Effector CD4-positive, alpha-beta T cell (primary cell): ENCODE measurements at regions not wholly inside any gene's neighbourhood (a gene's known extent, or its start where the extent isn't known, plus 50 kb on each side); places are given as distances from the start of the nearest gene placed in this dataset.

Source experiments
- DNase-seq: peaks from one replicate; pipeline ENCODE4 v3.0.0-alpha.2; 2020

DNA sequence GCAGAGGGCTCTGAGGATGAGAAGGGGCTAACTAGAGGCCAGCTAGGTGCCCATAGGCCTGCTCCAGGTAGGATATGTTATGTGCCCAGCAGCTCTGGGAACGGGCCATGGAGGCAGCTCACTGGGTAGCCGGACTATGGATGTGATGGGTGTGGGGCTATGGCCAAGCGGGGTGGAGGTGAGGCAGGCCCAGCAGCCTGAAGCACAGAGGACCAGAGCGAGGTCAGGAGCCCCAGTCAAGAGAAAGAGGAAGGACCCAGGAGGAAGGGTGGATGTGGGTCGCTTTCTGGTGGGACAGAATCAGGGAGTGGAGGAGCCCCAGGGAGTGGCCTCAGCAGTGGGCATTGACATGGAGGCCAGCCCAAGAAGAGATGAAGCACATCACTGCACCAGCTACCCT, 117.9 kb upstream of the MLN start:
- no peak for DNase-seq

DNA sequence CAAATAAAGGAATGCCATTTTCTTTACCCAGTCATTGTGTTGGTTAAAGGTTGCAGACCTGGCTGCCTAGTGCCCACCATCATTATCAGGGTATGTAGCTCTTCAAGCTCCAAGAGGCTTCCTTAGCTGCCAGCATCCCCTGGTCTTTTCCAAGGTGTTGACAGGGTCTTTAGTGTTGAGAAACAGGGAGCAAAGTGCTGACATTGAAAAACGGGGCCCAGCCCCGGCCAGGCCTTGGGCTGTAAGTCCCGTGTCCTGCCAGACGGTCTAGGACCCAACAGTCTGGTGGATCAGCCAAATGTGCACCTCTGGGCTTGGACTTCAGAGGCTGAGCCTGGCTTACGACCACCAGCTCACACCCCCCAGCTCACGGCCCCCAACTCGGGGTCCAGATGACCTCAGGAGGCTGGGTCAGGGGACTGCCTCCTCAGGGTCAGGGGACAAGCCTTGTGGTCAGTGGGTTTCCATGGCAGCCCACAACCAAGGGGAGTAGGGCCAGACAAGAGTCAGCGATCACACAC, 114.4 kb upstream of the MLN start:
- no peak for DNase-seq

DNA sequence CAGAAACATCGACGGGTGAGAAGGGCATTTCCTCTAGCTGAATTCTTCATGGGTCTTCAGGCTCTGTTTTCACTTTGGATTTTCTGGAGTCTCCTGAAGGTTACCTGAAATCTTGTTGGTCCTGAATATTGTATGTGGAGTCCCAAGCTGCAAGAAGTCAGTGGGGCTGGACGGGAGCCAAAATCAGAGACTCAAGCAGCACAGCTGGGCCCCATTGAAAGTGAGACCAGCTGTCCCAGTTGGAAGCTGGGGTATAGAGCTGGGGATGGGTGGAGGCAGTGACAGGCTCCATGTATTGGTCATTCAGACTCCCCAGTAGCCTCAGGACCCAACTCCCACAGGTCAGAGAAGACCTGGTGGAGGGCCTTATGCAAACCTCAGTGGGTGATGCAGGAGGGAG, 111.3 kb upstream of the MLN start:
- DNase-seq: no peak

DNA sequence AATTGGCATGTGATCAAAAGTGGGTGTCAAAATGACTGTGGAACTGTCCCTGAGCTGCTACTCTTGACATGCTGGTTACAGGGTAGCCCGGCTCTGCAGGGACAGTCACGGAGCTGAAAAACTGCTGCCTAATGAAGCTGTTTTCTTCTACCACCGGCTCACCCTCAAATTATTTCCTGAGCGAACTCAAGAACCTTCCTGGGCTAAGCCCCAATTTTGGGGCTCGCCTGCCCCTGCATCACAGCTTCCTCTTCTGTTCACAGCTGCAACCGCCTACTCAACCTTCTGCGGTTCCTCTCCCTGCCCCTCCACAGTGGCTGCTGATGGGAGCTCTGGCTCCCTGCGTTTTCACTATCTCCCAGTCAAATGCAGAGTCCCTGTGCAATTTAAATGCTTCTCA, 110.8 kb upstream of the MLN start:
- peak; percentile 26 for DNase-seq

DNA sequence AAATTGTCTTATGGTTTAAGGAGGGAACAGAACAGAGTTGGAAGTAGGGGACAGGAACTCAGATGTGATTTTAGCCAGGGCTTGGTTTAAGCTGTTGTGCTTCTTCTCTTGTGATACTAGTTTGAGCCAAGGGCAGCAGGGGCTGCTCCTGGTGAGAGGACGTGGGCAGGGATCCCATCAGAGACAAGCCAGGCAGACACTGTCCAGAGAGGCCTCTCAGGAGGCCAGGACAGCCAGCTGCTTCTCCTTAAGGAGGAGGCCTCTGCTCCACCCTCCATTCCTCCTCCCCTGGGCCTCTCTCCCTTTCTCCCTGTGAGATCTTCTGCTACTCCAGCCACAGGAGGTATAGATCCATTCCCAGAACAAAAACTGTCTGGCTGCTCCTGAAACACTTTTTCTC, 108.4 kb upstream of the MLN start:
- no peak for DNase-seq

DNA sequence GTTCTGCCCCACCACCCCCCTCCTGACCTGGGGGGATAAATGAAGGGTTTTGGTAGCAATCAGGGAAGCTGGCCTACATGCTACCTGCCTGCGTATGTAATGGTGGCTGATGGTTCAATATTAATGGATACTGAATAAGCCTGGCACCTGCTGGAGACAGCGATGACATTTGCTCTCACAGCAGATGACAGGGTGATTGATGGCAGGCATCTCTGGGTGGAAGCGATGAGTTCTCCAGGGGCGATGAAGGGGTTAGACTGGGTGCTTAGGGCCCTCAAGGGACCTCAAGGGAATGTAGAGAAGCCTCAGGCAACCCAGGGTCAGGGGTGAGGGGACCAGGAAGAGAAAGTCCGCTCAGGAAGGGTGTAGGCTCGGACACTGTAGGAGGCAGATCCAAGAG, 107.7 kb upstream of the MLN start:
- DNase-seq: no peak

DNA sequence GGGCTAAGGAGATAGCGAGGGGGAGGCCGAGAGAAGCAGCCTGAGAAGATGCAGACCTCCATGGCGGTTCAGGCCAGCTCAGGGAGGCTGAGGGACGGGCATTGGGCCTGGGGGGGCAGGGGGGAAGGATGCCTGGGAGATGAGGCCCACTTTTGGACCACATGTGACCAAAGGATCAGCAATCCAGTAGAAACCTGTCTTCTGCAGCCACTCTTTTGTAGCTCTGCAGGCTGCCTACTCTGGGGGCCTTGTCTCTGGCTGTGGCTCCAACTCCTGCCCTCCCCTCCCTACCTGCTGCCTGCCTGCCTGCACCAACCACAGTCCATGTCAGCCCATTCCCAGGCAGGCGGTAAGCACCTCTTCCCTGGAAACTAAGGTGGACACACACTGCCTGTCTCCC, 106.8 kb upstream of the MLN start:
- DNase-seq: no peak

DNA sequence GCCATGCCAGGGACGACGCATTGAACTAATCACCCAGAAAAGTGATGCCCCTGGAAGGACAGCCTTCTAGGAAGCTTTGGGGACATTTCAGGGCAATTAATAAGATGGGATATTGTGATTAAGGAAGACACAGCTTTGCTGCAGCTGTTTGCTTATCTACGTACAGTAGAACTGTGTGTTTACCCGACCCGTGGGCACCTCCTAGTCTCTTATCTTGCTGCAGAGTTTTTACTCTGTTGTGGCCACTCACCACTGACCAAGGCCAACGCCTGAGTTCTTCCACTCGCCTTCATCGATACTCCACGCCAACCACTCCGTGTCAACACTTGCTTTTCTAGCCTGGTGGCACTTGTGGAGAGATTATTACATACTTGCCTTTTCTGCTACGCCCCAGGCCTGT, 105.9 kb upstream of the MLN start:
- no peak for DNase-seq

DNA sequence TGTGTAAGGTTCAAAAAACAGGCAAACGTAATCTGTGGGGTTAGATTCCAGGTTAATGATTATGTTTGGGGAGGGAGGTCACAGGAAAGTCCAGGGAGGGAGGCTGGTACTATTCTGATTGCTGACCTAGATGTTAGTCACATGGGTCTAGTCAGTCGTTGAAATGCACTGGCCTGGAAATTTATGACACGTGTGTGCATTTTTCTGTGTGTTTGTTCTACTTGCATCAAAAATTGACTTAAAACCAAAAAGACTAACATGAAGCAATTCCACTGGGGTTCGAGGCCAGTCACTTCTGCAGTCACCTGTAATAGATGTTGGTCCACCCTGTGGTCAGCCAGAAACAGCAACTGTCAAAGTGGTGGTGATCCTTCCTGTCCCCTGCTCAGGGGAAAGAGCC, 104.2 kb upstream of the MLN start:
- DNase-seq: no peak

DNA sequence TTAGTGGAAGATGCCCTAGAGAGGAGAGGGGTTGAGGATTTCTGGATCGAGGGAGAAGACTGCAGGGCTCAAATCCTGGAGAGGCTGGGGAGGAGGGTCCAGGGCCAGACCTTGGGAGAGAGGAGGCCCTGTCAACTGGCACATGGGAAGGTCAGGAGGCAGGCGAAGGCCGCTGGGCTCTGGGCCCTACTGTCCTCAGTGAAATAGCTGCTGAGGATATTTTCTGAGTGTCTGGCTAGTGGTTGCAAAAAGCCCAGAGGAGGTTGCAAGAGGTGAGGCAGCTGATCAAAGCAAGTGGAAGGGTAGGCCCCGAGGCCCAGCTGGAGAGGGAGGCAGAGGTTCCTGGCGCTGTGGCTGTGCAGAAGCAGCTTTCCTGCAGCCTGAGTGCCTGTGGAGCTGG, 103.4 kb upstream of the MLN start:
- DNase-seq: no peak

DNA sequence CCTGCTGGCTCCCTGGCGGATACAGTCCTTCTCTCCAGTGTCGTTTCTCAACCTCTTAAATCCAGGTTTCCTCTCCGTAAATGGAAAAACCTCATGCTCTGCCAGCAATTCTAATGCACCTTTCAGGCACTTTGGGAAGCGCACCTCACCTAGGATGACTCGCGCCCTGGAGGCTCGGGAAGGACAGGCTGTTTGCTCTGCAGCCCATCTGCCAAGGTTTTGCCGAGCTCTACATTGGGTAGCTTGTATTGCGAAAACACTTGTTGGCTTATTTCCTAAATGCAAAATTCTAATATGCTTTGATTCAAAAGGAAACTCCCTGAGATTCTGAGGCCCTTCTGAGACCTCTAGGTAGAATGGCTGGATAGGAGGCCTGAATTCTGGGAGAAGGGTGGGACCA, 102.6 kb upstream of the MLN start:
- no peak for DNase-seq

DNA sequence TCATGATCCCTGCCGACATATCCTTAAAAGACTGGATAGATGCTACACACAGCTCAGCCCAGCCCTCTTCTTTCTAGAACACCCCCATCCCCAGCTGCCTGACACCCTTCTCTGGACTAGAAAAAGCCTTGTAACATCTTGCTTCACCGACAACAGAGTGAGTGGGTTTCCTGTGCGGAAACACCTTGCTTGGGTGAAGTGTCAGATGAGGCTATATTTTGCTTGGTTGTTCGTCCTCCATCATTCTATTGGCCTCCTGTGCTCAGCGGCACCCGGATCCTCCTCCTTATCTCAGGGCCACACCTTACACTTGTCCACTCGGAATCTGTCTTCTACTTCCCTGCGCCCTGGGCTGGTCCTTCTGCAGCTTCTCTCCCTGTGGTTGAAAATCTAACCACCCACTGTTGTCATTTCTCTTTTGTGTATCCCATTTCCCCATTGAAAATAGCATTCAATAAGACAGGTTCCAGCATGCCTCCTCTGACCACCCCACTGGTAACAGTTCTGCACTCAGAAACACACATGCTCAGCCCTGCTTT, 101.3 kb upstream of the MLN start:
- DNase-seq: peak; percentile 39

DNA sequence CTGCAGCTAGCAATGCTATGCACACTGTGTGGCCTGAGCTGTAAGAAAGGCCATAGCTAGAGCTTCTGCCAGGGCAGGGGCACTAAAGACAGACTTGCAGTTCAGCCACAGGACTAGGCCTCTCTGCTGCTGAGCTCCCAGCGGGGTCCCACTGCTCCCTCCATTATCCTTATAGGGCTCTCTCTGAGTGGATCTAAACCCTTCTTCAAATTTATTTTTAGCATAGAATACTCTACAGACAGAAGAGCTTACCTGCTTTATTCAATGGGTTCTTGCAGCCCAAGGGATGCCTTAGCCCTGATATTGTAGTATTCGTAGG, 100.9 kb upstream of the MLN start:
- no peak for DNase-seq

DNA sequence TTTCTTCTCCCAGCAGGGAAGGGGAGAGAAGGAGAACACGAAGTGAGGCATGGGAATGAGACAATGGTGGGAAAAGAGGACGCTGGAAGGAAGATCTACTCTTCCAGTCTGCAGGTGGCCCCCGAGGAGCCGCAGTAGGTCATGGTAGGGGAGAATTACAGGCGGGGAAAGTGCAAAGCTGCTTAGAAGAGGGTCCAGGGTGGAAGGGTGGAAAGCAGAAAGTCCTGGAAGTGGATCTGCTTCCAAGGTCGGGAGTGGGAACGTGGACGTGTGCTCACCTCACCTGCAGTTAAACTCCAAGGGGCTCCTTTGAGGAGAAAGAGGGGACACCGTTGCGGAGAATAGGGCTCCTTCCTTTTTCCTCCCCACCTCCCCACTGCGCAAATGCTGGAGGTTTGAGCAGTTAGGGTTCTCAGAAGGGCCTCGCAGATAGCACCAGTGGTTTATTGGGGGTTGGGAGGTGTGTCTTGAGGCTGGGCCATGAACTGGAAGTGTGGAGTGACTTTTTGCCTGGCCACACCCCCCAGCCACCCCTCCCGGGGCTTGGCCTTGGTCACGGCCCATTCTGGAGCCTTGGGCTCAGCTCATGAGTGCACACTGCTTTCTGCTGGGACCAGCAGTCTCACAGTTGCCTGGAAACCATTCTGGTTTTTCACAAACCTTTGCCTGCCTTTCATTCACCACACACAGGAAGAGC, 100.4 kb upstream of the MLN start:
- peak; percentile 44 for DNase-seq

DNA sequence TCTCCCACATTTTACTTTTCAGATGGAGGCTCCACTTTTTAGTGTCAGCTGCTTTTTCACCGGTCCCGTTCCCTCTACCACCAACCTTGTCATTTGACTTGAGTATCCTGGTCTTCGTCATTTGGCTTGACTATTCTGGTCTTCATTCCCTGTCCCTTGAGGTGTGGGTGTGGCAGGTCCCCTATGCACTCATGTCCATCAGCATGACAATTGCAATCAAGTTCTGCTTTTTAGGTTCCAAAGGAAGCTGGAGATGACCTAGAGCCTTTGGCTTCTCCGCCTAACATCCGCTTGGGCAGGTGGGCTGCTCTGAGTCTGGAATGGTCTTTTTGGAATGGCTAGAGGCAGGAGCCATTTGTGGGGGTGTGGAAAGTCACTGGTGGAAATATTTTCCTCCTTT, 99.8 kb upstream of the MLN start:
- no peak for DNase-seq

DNA sequence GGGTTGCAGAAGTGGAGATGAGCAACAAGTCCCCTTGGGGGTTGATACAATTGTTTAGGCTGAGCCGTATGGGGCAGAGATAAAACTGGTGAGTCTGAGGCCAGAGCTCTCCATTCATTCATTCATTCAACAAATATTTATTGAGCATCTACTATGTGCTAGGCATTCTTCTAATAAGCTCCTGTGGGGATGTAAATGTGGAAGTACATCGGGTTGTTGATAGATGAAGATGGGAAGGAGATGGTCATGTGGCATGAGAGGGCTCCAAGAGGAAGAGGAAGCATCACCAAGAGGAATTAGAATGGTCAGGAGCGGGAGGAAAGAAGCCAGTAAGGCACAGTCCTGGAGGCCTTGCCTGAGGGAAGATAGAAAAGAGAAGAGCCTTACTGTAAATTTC, 98.7 kb upstream of the MLN start:
- no peak for DNase-seq

DNA sequence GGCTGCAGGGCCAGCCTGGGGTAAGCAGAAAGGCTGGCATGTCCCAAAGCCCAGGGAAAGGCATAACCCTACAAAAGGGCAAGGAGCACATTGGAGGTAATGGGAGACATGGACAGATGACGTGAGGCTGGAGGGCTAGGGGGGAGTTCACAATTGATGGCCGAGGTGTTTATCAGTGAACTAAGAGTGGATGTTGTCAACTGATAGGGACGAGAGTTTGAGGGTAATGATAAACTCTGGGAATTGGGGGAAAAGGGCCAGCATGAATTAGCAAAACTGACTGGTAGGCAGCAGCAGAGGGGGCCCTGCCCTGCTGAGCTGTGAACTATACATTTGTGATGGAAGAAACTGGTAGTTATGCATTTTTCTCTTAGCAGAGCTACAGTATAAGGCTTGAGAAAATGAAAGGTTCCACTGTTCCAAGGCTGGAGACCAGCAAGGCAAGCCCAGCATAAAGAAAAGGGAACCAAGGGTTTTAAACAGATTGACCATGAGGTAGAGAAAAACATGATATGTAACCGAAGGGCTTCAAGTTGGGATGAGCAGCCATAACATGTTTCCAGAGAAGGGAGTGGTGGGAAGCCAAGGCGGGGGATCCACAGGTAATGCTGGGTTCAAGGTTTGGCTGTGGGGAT, 98.1 kb upstream of the MLN start:
- no peak for DNase-seq

DNA sequence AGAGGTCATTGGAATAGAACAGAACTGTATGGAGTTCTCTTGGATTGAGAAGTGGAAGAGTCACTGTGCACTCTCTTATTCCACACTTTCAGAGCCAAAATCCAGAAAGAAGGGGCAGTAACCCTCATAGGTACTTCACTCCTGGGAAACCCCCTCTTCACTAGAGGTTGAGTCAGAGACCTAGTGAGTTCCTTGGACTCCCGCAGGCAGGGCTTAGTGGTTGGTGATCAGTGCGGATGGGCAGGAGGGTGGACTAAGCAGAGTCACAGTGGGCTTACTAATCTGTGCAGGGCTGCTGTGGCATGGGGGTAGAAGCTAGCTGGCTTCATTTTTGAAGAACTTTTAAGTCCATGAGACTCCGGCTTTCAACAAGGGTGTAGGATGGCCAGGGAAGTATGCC, 95.0 kb upstream of the MLN start:
- DNase-seq: no peak

DNA sequence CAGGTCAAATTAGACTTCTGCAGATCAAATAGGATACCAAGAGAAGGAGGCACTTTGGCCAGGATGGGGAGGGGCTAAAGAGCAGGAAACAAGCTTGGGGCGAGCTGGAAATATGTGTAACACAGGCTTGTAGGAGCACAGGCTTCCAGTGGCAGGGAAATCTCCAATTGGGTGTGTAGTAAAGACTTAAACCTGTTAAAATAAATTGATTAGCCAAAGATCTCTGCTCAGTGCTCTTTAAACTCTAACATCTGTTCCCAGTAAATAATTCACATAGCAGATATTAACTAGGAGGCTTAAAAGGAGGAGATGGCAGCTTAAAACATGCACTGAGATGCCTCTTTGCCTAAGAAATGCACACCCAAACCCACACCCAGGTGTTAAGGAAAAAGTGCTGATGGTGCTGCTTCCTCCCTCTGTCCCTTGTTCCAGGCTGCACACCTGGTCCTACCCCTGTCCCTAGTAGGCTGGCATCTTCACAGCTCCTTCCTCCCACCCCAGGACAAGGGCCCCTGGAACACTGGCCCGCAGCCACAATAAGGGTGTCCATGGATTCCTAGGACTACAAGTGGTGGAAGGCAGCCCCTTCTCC, 93.5 kb upstream of the MLN start:
- DNase-seq: no peak

DNA sequence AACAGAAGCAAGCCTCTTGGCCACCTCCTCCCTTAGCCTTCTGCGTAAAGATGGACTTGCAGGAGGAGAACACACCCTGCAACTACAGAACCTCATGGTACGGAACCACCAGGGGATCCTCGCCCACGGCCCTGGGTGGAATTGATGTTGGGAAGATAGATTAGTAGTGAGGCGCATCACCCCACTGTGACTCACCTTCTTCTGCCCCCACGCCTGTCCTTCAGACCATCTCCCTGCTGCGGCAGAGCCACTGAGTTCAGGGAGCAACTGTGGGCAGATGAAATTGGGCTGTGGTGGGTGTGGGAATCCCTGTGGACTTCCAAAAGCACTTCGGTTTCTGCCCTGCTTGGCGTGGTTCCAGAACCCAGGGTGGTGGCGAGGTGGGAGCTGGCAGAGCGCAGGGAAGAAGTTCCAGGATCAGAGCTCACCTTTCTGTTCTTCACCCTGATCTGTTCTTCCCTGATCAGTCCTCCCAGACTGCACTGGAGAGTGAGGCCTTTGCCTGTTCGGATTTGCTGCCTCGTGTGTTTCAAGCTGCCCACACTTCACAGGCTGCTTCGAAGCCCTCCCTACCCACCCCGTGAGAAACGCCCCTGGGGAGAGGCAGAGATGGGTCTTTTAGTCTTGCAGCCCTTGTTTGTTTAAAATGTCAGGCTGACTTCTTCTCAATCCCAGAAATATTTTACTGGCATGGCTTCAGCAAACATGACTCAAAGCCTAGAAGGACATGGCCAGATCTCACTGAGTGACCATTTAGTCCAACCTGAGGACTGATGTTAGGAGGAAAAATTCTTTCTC, 92.8 kb upstream of the MLN start:
- DNase-seq: no peak

DNA sequence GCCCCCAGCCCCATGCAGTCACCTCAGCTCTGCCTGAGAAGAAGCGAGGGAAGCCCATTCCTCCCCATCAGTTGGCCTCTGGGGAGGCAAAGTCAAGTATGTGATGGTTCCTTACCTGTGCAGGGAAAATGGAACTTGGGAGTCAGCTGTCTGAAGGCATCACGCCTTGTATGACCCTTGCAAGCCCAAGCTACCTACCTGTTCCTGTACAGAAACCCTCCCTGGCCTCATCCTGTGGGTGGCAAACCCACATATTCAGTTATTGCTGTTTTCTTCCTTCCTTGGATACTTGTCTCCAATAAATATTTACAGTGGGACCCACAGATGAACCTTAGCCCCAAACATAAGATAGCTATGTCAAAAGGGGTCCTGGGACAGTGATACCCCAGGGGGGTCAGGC, 92.2 kb upstream of the MLN start:
- no peak for DNase-seq

DNA sequence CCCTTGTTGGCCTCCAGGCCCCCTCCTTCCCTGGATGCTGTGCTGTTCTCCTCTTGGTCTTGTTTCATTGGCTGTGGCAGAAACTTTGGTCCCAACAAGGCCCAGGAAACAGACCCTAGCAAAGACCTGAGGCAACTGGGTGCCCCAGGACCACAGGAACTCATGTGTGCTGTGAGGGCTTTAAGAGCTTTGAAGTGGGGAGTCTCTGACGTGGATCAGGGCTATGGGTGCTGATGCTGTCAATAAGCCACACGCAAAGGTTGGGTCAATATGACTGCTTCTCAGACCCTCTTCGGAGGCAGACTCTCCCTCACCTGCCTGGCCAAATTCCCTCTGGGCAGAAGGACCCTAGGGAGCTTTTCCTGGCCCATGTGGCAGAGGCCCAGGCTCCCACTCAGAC, 91.5 kb upstream of the MLN start:
- no peak for DNase-seq

DNA sequence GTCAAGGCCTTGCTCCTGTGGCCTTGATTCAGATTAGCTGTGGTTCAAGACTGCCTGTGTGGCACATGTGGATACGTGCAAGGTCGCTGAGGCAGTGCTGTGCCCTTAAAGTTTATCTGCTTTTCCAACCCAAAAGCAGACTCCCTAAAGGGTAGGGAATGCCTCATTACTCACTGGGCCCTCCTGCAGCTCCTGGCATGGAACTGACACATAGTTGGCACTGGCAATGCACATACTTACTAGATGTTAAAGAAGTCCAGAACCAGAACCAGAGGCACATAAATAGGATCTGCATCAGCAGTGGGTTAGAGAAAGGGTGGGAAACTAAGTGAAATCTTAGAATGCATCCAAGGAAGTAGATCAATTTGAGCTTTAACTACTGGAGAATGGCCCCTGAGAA, 90.6 kb upstream of the MLN start:
- no peak for DNase-seq
